DMS79 (cell line): ENCODE measurements at regions not wholly inside any gene's neighbourhood (a gene's known extent, or its start where the extent isn't known, plus 50 kb on each side); places are given as distances from the start of the nearest gene placed in this dataset.
"Not testable (repeated sequence)": the region's sequence is repeated elsewhere in the genome, so short reads cannot be mapped to it uniquely, and the experiment has no call there.

Source experiments
- DNase-seq: peaks from one replicate; lab custom pipeline; 2025; lab: John Stamatoyannopoulos, UW

DNA sequence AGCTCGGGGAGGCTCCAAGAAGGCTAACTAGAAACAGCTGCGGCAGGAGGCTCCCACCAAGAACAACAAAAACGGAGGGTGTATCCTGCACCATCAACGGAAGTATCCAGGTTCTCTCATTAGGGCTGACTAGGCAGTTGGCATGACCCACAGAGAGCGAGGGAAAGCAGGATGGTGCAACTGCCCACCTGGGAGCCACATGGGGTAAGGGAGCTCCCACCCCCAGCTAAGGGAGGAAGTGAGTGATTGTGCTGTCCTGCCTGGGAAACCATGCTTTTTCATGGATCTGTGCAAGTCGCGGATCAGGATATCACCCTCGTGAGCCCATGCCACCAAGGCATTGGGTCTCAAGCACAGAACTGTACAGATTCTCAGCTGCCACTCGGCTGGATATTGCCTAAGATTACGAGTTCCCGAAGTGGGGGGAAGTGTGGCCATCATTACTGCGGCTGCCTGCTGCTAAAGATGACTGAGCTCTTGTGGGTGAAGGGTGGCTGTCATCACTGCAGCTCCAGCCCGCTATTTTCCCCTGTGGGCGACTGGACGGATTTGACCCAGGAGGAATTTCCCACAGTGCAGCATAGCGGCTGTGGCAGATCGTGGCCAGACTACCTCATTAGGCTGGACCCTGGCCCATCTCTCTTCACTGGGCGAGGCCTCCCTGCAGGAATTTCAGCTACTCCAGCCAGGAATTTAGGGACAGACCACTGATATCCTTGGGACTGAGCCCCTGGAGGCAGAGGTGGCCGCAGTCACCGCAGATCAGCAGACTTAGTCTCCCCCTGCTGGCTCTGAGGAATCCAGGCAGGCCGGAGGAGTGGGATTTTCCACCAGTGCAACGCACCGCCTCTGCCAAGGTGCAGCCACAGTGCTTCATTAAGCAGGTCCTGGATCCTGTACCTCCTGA is 515.7 kb downstream of the FRK start:
- no peak for DNase-seq

DNA sequence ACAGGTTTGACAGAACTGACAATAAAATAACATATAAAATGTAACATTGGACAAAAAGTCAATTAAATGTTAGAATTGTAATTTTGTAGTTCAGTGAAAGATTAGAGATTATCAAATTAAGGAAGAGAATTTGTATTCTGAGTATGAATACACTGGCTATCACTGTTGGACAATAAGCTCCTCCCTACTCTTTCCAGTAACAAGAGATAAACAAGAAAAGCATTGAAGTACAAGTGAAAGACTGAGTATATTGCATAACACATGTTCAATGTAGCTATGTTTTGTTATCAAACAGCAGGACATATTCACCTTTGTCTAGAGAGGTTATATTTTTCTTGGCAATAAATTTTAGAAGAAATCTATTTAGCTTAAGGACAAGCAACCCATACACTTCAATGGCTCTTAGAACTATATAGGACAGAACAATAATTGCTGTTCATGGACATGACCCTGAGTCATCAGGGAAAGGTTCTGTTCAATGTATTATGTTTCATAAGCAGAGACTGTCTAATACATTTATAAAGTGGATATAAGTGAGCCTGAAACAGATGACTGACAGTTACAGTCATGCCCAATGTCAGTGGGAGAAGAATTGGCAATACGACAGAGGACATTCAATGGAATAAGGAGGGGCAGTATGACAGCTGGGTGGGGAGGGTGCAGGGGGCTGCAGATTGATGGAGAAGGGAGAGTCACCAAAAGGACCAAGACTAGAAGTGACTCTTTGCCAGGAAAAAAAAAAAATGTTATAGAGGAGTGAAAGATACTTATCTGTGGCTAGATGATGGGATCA is 520.4 kb downstream of the FRK start:
- no peak for DNase-seq

DNA sequence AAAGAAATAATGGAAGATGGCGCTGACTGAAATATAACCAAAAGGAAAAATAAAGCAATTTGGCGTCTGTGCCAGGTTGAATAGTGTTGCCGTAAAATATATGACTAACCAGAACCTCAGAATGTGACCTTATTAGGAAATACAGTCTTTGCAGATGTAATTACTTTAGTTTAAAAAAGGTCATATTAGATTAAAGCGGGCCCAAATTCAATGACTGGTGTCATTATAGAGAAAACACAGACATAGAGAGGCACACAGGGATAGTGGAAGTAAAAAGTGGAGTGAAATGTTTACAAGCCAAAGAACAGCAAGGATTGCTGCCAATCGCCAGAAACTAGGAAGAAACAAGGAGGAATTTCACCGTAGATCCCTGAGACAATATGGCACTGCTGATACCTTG is 521.2 kb downstream of the FRK start:
- no peak for DNase-seq

DNA sequence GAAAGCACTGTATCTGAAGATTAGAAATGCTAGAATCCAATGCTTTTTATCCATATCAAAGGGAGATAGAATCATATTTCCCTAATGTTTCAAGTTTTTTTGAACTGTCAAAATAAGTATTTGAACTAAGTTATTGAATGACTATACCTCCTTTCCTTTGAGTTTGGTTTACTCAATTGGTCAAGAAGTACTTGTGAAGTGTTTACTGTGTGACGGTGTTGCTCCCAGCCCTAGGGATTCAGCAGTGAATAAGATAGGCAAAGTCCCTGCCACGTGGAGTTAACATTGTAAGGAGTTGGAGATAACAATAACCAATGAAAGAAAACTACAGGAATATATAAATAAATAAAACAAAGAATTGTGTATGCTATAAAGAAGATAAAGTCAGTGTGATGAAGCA is 535.9 kb downstream of the FRK start:
- DNase-seq, result no peak

DNA sequence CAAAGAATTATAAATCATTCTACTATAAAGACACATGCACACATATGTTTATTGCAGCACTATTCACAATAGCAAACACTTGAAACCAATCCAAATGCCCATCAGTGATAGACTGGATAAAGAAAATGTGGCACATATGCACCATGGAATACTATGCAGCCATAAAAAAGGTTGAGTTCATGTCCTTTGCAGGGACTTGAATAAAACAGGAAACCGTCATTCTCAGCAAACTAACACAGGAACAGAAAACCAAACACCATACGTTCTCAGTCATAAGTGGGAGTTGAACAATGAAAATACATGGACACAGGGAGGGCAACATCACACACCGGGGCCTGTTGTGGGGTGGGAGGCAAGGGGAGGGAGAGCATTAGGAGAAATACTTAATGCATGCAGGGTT is 538.9 kb downstream of the FRK start:
- not testable (repeated sequence) for DNase-seq

DNA sequence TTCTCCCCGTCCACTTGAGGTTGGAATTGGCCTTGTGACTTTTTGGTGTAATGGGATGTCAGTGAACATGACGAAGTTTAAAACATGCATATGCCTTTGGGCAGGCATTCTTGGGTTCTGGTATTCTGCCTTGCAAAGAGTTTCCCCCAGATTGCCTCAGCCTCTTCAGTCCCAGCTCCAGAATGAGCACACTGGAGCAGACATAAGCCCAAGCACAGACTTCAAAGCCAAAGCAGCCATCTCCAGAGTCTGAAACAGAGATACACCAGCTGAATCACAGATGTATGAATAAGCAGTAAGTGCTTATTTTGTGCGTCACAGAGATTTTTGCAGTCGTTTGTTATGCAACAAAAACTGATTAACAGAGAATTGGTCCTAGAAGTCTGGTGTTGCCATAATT is 546.0 kb downstream of the FRK start:
- no peak for DNase-seq

DNA sequence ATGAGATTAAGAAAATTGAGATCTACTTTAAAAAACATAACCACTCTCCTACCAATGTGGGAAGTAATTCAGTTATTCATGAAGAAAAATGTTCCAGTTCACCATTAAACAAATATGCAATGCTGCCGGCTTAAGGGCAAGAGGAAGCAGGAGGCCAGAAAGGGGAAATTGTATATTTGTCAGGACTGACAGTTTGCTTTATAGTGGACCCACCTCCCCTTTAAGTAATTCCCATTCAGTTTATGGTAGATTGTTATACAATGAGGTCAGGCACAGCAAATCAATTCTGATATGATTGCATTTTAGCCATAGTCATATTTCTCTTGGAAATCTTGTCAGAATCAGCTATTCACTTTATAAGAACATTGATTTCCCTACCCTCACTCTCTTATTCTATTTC is 547.8 kb downstream of the FRK start:
- DNase-seq, result no peak

DNA sequence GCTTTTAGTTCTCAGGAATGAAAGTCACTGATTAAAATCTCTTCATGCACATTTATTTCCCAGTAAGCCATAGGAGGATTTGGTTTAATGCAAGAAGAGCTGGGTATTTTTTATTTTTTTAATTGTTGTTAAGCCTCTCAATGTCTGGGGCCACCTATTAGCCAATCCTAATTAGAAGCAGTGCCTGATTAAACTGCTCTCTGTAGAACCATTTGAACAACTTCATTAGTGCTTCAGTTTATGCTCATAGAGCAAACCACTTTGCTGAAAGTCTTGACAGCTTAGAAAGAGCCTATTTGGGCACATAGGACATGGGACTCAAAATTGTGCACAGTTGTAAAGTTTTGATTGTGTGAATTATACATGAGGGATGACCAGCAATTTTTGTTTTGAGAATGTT is 548.9 kb downstream of the FRK start:
- no peak for DNase-seq

DNA sequence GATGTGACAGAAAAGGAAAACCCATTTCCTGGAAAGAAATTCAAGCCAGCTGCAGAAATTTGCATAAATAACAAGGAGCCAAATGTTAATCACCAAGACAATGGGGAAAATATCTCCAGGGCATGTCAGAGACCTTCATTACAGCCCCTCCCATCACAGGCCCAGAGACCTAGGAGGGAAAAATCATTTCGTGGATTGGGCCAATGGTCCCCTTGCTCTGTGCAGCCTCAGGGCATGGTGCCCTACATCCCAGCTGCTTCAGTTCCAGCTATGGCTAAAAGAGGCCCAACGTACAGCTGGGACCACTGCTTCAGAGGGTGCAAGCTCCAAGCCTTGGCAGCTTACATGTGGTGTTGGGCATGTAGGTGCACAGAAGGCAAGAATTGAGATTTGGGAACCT is 558.3 kb downstream of the FRK start:
- DNase-seq, result not testable (repeated sequence)

DNA sequence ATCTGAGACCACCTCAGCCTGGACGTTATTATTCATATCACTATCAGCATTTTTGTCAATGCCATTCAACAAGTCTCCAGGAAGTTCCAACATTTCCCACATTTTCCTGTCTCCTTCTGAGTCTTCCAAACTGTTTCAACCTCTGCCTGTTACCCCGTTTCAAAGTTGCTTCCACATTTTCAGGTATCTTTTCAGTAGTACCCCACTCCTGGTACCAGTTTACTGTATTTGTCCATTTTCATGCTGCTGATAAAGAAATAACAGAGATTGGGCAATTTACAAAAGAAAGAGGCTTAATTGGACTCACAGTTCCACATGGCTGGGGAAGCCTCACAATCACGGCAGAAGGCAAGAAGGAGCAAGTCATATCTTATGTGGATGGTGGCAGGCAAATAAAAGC is 565.5 kb downstream of the FRK start:
- DNase-seq, result no peak

DNA sequence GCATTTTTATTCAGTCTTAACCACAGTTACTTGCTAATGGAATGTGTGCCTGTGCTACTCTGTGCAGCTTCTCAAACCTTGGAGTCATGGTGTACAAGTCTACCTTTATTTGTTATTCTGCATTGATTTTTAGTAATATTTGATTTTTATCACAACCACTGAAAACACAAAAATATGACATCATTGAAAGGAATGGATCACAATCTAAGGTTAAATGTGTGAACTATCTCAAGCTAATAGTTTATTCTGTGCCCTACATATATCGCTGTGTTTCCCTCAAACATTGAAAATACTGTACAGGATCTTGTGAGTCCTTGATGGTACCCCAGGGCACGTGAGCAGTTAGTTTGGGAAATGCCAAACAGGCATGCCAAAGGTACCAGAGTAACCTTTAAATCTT is 573.4 kb downstream of the FRK start:
- DNase-seq, result no peak

DNA sequence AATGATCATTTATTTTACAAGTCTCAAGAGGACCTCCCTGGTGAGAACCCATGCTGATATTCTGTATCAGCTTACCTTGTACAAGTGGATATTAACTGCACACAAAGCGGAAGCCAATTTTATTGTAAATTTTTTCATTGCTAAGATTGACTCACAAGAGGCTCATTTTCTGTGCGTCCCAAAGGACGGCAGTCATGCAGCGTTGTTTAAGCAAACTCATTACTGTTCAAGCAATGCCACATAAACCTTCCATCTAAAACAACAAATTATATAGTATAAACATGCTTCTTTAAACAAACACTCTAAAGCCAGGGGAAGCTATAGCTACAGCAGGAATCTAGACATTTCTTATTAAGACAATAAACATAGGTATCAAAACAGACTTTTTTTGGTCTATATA is 575.3 kb downstream of the FRK start:
- no peak for DNase-seq

DNA sequence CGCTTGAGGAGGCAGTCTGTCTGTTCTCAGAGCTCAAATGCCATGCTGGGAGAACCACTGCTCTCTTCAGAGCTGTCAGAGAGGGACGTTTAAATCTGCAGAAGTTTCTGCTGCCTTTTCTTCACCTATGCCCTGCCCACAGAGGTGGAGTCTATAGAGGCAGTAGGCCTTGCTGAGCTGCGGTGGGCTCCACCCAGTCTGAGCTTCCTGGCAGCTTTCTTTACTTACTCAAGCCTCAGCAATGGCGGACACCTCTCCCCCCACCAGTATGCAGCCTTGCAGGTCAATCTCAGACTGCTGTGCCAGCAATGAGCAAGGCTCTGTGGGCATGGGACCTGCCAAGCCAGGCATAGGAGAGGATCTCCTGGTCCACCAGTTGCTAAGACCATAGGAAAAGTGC is 580.1 kb downstream of the FRK start:
- DNase-seq, result not testable (repeated sequence)

DNA sequence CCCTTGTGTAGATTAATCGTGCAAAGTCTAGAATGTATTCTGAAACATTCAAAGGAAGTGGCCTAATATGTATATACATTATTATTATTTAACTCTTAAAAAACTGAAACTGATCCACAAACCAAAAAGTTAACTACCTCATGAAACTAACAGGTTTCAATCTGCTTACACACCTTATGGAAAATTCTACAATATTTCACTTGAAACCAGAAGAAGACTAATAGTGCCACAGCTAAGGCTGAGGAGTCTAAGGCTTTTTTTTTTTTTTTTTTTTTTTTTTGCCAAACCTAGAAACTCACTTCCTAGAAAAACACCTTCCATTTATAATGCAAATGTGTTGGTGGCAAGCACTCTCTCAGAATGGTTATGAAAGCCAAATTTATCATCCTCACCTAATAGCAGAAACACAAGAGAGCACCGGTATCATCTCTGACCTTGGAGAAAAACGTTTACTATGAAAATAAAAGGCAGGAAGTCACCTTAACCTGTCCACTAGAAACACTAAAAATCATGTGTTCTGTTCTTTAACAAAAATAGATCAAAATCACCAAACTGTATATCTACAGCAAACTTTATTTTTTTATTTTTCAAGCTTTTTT is 586.1 kb downstream of the FRK start:
- DNase-seq, result no peak

DNA sequence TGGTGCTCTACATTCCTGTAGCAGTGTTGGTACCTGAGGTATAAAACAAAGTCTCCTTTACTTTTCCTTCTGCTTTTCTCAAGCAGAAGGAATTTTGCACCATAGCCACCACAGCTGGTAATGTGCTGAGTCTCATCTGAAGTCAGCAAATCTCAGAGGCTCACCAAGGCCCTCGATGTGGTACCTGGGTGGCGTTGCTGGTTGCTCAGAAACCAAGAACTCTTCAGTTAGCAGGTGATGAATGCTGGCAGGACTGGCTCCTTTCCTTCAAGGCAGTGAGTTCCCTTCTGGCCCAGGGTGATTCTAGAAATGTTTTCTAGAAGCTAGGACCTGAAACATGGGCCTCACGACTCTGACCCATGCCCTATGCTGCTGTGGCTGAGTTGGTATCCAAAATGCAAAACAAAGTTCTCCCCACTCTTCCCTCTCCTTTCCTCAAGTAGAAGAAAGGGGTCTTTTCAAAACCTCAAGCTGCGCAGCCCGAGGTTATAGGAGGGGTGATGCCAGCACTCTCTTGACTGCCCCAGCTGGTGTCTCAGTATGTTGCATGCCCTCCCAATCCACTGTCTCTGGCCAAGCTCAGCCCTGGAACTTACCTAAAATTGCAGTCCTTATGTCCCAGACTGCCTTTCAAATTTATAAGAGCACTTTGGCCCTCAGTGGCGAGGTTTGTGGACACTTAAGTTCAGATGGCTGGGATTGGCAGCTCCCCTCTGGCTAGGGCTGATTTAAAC is 592.3 kb downstream of the FRK start:
- DNase-seq, result no peak

DNA sequence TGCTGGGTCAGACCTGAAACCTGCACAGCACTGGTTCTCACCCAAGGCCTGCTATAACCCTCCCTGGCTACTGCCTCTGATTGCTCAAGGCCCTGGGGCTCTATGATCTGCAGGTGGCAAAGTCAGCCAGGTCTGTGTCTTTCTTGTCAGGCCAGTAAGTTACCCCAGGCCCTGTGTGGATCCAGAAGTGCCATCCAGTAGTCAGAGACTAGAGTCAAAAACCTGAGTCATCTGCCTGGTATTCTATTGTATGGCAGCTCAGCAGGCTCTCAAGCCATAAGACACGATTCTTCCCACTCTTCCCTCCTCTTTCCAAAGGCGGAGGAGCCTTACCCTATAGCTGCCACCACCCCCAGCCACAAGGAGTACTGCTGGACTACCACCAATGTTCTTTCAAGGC is 593.0 kb downstream of the FRK start:
- DNase-seq, result no peak

DNA sequence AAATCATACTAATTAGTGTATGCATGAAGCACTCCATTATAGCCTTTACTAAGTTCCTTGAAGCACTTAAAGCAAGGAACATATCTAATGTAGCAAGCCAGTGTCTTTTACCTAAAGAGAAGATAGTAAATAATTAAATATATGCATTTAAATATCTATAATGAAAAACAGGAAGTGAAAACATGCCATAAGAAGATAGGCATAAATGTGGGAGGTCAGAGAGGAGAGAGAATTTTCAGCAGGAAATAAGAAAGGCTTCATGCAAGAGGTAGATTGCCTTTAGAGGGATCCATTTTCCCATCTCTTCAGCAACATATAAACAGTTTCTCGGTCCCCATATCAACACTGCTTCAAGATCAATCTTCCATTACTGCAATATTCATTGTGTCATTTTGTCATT is 599.8 kb downstream of the FRK start:
- DNase-seq, result no peak

DNA sequence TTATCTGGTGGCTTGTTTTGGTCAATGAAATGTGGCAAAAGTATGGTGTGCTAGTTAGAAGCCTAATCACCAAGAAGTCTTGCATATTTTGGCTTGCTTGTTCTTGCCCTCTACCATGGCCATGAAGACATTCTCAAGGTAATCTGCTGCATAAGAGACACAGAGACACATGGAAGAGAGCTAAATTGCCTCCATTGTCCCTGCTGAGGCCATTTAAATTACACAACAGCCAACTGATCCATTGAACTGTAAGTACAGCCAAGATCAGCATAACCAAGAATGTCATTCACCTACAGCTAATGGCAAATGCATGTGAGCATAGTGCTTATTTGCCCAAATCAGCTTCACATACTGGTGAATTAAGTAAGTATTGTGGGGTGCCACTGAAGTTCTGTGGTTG is 603.8 kb downstream of the FRK start:
- DNase-seq, result no peak

DNA sequence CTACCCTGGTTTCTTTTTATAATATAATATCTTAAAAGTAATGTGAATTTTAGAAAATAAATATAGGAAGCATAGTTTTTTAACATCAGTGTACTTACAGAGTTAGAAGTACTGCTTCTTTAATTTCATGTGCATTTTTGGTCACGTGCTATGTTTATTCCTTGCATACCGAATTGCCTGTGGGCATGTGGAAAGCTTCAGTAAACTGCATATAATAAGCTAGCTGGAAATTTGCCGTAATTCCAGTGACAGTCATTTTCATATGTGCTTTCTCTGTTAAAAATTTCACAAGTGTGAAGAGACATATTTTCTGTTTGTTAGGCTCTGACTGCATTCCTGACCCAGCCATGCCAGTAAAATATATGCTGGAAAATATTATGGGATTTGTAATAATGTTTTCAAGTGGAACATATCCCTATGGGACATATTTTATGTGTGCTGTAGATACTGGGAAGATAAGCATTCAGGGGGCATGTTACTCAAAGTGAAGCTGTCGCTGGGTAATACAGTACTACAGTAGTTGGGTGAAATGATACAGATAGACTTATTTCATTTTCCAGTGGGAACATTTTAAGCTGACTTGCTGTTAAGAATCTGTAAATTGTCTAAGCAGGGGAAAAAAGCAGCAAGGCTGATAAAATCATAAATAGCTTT is 616.7 kb downstream of the FRK start:
- DNase-seq, result no peak

DNA sequence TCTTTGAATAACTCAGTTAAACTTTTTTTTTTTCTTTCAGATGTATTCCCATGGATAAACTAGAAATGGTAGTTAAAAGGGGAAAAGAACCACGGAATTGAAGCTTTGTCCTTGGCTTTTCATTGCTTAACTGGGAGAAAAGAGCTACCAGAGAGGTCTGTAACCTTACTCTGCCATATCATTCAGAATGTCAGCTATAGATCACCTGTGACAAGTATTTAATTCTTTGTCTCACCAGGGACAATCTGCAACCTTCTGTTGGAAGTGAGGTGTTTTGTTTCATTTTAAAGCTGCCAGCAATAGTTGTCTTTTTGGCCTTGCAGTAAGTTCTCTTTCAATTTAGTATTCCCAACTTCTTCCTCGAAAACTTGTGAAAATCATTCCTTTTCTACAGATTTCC is 618.4 kb downstream of the FRK start:
- DNase-seq, result no peak

DNA sequence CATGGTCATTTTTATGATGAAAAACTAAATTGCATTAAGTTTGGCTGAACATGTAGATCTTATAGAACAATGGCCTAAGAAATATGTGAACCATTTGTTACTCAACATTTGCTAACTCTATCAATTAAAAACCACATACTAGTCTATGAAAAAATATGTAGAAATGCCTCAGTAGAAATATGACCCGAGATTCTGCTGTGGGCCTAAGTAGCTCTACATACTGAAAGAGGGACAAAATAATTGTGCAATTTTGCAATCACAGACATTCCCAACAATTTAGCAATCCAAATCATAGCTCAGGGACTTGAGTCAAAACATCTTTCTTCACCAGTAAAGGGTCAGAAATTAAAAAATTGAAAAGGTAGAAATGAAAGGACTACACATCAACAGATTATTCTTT is 619.0 kb downstream of the FRK start:
- DNase-seq, result no peak

DNA sequence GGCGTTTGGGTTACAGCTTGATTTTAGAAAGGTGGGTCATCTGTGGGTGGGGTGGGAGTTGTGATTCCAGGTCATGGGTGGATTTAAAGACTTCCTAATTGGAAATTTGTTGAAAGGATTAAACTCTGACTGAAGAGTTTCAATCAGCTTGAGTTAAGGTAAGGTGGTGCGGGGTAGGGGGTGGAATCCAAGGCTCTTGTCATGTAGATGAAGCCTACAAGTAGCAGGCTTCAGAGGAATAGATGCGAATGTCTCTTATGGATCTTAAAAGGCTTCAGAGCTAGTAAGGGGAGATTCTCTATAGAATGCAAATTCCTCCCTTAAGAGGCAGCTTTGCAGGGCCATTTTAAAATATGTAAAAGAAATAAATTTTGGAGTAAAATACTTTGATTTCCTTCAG is 645.3 kb downstream of the FRK start:
- no peak for DNase-seq
